HG03064 (cell line): ENCODE measurements at regions not wholly inside any gene's neighbourhood (a gene's known extent, or its start where the extent isn't known, plus 50 kb on each side); places are given as distances from the start of the nearest gene placed in this dataset.

Experiments used
- ATAC-seq: cut with Tn5 transposase; IDR thresholded peaks from one replicate; pipeline ENCODE4 v1.9.1; 2021; ENCODE audit warnings: low read depth; ENCODE audit not compliant: unreplicated experiment

- no peak for ATAC-seq
Measured at GRCh38 chr9:18129809-18130334, 344.1 kb upstream of the ADAMTSL1 start.

- no peak for ATAC-seq
Measured at GRCh38 chr9:18136354-18136994, 337.5 kb upstream of the ADAMTSL1 start.

GRCh38 chr9:18137815-18138214 is 336.1 kb upstream of the ADAMTSL1 start:
- no peak for ATAC-seq

GRCh38 chr9:18138656-18139055 is 335.3 kb upstream of the ADAMTSL1 start:
- ATAC-seq = no peak

- no peak for ATAC-seq
Measured at GRCh38 chr9:18141681-18142080, 332.3 kb upstream of the ADAMTSL1 start.

GRCh38 chr9:18143073-18143745 is 330.7 kb upstream of the ADAMTSL1 start:
- no peak for ATAC-seq

GRCh38 chr9:18146329-18146728 is 327.6 kb upstream of the ADAMTSL1 start:
- ATAC-seq = no peak

GRCh38 chr9:18149471-18150011 is 324.4 kb upstream of the ADAMTSL1 start:
- ATAC-seq = no peak

- ATAC-seq = no peak
Measured at GRCh38 chr9:18154661-18155060, 319.3 kb upstream of the ADAMTSL1 start.

GRCh38 chr9:18159254-18159653 is 314.7 kb upstream of the ADAMTSL1 start:
- ATAC-seq = no peak

- ATAC-seq = no peak
Measured at GRCh38 chr9:18163146-18163545, 310.8 kb upstream of the ADAMTSL1 start.

- no peak for ATAC-seq
Measured at GRCh38 chr9:18167733-18168132, 306.2 kb upstream of the ADAMTSL1 start.

- ATAC-seq = no peak
Measured at GRCh38 chr9:18173923-18174322, 300.0 kb upstream of the ADAMTSL1 start.

- no peak for ATAC-seq
Measured at GRCh38 chr9:18182636-18183035, 291.3 kb upstream of the ADAMTSL1 start.

- ATAC-seq = no peak
Measured at GRCh38 chr9:18183974-18184373, 290.0 kb upstream of the ADAMTSL1 start.

- no peak for ATAC-seq
Measured at GRCh38 chr9:18184401-18184800, 289.6 kb upstream of the ADAMTSL1 start.

- no peak for ATAC-seq
Measured at GRCh38 chr9:18185196-18185595, 288.8 kb upstream of the ADAMTSL1 start.

GRCh38 chr9:18188971-18189370 is 285.0 kb upstream of the ADAMTSL1 start:
- ATAC-seq = no peak

- no peak for ATAC-seq
Measured at GRCh38 chr9:18189871-18190670, 283.9 kb upstream of the ADAMTSL1 start.

- ATAC-seq = no peak
Measured at GRCh38 chr9:18190671-18191374, 283.1 kb upstream of the ADAMTSL1 start.
